GM19328 (cell line): ENCODE measurements at regions not wholly inside any gene's neighbourhood (a gene's known extent, or its start where the extent isn't known, plus 50 kb on each side); places are given as distances from the start of the nearest gene placed in this dataset.

ENCODE experiments used
- ATAC-seq: cut with Tn5 transposase; IDR thresholded peaks from one replicate; pipeline ENCODE4 v1.9.1; 2021; ENCODE audit warnings: mild to moderate bottlenecking, moderate library complexity; ENCODE audit not compliant: unreplicated experiment

DNA sequence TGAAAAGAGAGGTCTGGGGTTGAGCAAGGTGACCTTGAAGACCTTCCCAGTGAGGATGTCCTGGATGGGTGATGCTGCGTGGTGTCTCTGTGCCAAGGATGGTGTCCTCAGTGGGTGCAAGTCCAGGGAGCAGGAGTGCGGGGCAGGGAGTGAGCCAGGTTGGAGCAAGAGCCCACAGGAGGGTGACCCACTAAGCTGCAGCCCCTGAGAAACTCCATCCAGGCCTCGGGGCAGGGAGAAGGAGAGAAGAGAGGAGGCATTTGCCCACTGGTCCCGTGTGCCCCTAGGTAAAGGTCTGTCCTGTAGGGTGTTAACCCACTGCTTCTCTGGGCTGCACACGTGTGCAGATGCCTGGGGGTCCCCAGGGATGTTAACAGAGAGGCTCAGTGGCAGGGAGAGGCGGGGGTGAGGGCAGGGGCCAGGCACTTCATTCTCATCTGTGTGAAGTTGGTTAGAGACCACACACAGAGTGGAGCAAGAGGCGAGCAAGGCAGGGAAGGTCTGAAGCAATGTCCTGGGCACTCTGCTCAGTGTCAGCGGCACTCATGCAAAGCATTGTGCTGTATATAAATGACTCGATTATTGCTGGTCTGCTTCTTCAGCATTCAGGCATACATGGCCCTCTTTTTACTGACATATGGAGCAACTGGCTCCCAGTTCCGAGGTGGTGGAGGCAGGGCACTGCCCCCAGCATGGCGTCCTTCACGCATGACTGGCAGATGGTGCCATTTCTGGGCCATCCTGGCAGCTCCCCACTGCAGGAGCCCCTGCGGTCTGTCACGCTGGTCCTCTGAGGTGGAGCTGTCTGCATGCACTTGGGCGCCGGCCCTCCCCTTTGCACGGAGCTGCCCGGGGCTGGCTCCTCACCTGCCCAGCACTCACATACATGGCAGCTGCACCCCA is 117.2 kb upstream of the HS6ST1 start:
- ATAC-seq = no peak

- ATAC-seq = no peak
Measured at GRCh38 chr2:128436479-128437203, 118.0 kb upstream of the HS6ST1 start.

GRCh38 chr2:128437204-128437565 is 118.5 kb upstream of the HS6ST1 start:
- no peak for ATAC-seq

GRCh38 chr2:128438091-128438490 is 119.4 kb upstream of the HS6ST1 start:
- ATAC-seq = no peak

DNA sequence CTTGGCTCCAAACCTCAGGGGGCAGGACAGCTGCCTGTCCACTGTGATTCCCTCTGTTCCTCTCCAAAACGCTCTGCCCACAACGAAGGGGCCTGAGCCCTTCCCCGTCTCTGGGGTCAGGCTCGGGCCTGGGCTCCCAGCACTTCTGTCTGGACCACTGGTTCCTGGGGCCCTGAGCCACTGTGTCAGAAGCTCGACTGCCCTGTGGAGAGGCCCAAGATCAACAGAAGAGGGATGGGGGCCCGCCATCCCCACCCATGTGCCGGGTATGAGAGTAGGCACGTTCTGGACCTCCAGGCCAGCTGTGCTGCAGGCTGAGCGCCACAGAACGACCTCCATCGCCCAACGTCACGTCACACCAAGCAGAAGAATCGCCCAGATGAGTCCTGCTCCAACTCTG is 119.9 kb upstream of the HS6ST1 start:
- no peak for ATAC-seq

DNA sequence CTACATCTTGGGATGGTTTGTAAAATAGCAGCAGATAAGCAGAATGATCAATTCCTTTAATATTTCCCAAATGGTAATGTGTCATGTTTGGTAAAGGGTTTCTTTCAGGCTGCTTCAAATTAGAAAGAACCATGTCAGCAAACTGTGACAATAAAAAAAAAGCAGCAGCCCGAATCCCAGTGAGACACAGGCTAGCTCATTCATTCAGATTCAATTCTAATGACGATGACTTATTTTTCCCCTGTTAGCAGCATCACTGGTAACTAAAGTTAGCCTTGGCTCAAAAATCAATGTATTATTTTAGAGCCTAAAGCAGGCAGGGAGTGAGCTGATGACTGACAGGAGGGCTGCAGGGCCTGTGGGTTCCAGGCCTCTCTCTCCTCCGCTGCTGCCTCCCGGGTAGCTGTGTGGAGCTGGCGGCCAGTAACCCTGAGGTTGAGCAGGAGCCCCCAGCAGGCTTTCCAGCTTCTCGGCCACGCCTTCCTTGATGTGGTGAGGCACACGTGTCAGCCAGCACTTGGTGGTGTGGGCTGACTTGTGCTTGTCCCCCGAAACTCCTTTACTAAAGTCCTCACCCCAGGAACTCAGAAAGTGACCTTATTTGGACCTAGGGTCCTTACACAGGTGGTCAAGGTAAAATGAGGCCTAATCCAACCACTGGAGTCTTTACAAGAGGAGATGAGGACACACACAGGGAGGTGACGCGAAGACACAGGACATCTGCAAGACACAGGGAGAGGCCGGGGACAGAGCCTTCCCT is 120.5 kb upstream of the HS6ST1 start:
- ATAC-seq = no peak

DNA sequence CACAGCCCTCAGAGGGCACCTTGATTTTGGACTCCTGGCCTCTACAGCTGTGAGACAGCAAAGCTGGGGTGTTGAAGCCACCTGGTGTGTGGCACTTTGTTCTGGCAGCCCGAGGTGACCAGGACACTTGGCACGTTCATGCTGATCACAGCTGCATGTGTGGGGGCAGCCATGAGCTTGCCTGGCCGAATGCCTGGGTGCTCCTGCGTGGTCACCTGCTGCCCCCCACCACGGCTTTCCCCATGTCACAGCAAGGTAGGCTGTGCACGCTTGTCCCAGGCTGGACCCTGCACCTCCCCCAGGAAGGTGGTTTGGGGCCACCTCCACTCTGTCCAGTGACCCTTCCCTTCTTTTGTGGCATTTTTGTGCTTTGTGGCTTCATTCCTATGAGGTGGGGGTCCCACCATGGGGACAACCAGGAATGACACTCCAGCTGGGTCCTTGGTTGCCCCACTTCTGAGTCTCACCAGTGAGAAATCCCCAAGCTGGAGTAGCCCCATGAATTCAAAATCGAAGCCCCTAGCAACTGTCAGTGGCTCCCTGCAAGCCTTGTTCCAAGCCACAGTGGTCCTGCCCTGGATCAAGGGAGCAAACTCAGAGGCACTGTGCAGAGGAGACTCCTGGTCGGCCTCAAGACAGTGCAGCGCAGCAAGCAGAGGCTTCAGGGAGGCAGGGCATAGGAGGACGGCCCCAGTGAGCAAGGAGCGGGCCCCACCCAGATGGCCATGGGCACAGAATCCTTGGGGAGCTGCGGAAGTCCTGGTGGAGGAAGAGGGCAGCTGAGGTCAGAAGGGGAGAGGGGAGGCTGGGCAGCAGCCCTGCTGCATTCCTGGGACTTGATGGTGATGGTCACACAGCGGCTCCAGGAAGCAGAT is 121.4 kb upstream of the HS6ST1 start:
- no peak for ATAC-seq

- no peak for ATAC-seq
Measured at GRCh38 chr2:128440666-128441340, 122.1 kb upstream of the HS6ST1 start.

DNA sequence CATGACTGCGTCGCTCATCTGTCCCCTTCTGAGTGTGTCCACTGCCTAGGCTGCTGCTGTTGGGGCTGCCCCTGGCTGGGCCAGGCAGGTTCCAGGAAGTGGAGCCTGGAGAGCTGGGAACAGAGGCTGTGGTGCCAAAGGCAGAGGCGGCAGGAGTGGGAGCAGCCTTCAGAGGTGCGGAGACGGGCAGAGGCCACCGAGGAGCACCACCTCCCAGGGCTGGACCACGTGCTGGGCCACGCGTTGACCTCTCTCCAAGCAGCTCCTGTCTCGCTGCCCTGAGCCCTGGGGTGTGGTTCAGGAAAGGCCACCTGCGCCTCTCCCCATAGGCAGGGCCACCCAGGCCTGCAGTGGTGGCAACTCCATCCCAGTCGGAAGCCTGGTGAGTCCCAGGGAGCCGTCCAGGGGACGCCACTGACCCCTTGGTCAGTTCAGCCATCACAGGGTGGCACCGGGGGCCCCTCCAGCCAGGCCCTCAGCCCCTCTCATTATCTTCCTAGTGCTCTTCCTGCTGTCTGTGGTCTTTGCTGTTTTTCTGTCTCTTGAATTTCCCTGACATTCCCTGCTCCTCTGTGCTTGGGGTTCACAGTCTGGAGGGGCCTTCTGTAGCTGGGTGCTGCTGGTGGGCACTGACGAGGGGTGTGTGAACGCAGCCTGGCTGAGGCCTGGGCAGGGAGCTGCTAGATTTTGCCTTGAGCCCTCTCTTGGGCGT is 122.8 kb upstream of the HS6ST1 start:
- ATAC-seq = no peak

GRCh38 chr2:128442053-128442751 is 123.5 kb upstream of the HS6ST1 start:
- no peak for ATAC-seq

GRCh38 chr2:128442891-128443302 is 124.2 kb upstream of the HS6ST1 start:
- no peak for ATAC-seq

DNA sequence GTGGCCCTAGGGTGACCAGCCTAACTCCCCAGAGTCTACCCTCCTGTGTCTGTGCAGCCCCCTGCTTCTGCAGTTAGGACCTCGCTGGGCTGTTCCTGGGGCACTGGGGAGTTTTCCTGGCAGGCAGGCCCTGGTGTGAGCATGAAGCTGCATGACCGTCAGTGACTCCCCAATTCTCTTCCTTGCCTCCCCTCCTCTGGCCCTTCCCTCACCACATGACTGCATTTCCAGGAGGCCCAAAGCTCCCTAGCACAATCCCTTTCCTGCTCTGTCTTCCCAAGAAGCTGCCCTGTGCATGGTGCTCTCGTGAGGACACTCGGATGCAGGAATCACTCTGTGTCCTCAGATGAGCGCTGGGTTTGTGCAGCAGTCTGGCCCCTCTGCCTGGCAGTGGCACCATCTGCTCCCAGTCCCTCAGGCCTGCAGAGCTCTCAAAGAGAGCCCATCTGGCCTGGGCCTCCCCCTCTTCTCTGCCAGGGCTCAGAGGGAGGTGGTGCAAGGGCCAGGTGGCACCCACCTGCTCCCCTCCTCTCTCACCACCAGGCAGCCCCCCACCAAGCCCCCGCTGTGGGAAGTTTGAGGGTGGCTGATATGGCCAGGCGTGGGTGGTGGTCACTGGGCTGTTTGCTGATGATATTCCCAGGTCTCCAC is 125.6 kb upstream of the HS6ST1 start:
- ATAC-seq = no peak

GRCh38 chr2:128444816-128445522 is 126.3 kb upstream of the HS6ST1 start:
- no peak for ATAC-seq

- no peak for ATAC-seq
Measured at GRCh38 chr2:128445523-128445900, 126.8 kb upstream of the HS6ST1 start.

DNA sequence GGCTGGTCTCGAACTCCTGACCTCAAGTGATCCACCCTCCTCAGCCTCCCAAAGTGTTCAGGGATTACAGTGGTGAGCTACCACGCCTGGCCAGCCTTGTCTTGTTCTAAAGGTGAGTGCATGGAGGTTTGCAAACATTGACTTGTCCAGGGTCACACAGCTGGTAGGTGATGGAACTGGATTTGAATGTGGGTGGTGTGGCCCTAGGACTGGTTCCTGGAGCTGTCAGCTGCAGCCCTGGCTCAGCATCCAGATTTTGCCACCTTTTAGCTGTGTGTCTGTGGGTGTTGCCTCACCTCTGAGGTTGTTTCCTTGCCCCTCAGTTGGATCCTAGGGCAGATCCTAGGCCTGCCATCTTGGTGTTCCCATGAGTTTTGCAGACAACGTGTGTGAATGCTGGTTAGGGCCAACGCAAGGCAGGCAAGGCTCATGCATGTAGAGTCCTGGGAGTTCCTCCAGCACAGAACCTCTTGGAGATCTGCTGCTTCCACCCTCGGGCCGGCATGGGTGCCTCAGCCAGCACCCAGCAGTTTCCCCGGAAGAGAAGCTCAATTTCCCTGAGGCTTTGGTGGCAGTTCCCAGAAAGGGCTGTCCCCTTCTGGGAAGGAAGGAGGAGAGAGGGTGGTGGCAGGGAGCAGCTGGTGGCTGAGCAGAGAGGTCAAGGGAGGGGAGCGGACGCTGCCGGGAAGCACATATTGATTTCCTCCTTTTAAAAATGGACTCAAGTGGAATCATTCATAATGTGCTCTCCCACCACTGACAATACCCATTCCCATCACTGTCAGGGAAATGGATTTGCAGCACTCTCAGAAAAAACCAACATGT is 127.6 kb upstream of the HS6ST1 start:
- no peak for ATAC-seq

- ATAC-seq = no peak
Measured at GRCh38 chr2:128446874-128447537, 128.3 kb upstream of the HS6ST1 start.
